NCI-H128 (cell line): ENCODE measurements at regions not wholly inside any gene's neighbourhood (a gene's known extent, or its start where the extent isn't known, plus 50 kb on each side); places are given as distances from the start of the nearest gene placed in this dataset.

Experiments used
- DNase-seq: peaks from one replicate; lab custom pipeline; 2025; ENCODE audit not compliant: unreplicated experiment; lab: John Stamatoyannopoulos, UW

DNA sequence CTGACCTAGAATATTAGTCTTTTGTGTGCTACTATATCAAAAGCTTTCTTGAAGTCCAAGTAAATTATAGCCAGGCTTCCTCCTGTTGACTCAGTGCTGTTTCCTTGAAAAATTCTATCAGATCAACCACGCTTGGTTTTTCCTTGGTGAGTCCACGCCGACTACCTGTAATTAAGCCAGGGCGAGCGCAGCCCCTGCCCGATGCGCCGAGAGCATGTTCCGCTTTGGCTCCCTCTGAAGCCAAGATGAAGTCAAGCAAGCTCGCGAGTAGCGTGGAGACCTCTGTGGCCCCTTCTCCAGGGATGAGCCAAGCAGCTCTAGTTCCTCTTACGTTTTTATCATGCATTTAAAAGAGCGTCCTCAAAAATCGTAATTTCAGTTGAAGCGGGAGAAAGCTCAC, 641.2 kb downstream of the CDH26 start:
- no peak for DNase-seq

DNA sequence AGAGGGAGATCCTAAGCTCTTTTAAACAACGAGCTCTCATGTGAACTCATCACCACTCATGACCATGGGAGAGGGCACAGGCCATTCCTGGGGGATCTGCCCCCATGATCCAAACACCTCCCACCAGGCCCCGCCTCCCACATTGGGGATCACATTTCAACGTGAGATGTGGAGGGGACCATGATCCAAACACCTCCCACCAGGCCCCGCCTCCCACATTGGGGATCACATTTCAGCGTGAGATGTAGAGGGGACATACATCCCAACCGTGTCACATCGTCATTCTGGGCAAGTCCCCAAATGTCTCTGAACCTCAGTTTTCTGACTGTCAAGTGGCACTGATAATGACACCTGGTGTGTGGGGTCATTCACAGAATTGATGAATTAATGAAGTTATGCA, 641.8 kb downstream of the CDH26 start:
- no peak for DNase-seq

DNA sequence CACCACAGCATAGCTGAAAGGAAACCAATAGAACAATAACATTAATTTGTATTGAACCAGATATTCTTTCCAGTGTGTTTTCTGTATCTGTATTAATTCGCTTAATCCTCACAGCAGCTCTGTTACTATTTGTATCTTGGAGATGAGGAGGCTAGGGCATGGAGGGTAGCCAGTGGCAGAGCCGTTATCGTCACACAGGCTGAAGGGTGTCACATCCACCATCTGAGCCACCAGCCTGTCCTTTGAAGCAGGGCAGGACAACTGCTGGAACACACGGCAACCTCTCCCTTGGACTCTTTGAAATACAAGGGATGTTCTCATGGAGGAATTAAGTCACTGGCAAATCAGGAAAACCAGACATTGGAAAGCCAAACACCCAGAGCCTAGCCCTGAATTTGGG, 628.0 kb upstream of the CDH4 start:
- DNase-seq, result no peak

DNA sequence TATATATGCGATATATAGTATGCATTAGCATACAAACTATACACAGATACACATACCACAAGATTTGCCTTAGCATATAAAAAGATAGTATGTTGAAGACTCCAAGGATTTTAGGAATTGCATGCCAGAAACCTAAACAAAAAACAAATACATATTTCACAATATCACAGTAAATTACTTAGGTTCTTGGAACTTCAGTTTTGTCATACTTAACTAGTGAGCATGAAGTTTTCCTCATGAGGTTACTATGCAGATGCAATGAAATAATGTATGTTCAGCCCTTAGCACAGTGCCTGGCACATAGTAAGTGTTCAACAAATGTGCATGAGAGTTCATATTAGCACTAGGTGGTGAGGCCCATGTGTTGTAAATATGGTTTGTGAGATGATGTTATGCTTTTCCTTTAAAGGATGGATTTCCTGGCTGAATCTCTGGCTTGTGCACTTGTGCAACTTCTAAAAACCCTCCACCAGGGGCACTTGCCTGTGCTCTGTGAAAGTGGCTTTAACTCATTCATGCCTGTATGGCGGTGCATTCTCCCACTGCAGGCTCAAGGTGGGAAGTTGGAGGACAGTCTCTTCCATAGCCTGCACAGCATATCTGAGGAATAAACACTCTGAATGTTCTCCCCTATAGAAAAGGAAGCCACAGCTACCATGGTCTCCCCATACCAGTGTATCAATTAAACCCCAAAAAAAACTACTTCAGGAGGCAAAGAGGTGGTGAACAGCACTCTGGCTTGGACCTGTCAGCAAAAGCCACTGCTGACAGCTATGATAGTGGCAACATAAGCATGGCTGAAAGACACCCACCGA, 624.1 kb upstream of the CDH4 start:
- DNase-seq, result no peak

DNA sequence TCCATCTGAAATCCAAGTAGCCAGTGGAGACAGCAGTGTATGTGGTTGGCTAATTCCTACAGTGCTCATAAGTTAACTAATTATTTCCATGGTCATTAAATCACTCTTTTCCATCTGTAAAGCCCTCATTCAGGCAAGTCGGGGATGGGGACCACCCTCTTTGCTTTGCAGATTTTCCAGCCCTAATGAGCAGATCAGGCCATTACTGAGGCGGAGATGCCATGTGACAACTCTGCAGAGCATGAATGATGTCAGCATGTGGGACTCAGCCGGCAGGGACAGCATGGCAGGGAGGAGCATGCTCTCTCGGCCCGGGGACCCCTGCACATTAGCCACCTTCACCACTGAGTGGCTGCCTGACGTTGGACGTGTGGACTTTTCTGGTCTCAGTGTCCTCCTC, 623.3 kb upstream of the CDH4 start:
- no peak for DNase-seq

DNA sequence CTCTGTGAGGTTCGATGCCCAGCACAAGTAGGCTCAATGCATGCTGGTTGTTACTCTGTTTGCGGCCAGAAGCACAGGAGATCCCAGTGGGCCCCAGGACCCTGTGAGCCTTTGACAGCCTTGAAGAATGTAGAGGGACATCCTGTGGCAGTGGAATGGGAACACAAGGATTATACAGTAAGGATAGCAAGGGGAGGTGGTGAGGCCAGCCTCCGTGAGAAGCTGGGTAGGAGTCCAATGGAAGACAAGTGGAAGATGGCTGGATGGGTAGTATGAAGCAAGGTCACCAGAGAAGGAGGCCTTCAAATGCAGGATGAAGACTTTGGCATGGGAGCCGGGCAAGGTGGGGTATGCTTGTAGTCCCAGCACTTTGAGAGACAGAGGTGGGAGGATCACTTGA, 622.9 kb upstream of the CDH4 start:
- no peak for DNase-seq

DNA sequence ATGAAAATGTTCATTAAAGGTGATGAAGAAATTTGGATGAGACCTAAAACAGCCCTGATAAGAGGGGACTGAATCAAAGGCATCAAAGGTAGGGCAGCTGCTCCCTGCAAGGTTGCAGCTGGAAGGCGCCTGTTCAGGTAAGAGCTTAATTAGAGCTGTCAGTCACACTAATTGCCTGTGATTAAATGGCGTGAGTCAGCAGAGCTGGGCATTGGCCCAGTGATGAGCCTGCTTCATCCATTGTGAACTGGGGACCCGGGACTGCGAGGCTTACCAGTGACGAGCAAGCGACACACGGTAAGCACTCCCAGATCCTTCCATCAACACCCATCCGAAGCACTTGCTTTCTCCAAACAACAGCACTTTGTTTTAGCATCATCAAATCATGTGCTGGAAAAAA, 621.5 kb upstream of the CDH4 start:
- DNase-seq, result peak; percentile 52

DNA sequence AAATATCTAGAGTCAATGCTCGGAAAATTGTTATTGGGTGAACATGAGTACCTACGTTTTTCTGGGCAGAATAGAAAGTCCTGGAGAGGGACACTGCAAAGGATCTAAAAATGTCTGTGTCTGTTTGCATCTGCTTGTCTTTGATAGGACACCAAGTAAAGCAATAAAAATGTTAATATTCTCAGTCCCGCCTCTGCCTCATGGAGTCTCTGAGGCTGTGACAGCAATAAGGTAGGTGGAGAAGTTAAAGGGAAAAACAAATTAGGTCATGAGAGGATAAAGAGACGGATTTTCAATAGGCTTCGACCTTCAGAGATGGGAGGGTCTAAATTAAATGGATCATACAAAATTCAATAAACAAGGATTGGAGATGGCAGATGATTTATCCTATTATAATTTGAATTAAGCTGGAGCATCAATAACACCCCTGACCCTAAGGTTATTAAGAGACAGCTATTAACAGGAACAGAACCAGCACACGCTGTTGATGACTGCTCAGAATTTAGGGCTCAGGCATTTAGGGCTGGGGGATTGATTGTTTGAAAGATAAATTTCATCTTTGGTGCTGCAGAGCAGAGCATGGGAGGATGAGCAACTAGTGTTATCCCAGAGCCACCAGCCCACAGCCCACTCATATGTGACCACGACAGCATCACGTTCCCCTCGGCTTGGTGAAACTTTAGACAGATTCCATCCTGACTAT, 620.3 kb upstream of the CDH4 start:
- DNase-seq, result no peak

DNA sequence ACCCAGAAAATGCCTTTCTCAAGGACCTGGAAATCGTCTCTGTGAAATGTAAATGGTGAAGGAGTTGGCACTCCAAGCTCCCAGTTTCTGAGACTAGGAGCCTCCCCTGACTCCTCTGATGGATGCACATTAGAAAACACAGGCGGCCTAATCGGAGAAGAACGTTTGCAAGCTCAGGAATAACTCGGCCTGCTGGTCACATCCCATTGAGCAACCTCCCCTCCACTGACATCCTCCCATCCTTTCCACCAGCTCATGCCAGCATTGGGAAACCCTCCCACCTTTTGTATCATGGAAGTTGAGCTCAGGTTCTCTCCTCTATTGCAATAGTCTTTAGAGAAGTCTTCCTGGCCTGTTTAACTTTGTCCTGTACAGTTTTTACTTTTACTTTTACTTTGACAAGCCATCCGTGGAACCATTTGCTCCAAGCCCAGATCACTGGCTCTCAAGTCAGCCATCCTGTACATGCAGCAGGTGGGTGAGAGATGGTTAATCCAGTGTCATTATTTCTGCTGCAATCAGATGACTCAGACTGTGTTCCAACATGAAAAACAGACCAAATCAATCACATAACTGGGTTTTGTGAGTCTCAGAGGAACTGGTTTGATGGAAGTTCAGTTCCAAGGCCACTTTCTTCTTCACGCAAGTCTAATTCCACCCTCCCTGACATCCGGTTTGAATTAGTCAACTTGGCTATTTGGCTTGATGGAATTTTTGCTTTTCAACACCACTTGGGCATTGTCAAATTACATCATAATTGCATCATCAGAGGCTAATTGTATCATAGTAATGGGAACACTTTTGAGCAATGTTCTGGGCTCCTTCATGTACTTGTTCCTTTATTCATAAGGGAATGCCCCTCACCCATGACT, 619.4 kb upstream of the CDH4 start:
- DNase-seq, result no peak

DNA sequence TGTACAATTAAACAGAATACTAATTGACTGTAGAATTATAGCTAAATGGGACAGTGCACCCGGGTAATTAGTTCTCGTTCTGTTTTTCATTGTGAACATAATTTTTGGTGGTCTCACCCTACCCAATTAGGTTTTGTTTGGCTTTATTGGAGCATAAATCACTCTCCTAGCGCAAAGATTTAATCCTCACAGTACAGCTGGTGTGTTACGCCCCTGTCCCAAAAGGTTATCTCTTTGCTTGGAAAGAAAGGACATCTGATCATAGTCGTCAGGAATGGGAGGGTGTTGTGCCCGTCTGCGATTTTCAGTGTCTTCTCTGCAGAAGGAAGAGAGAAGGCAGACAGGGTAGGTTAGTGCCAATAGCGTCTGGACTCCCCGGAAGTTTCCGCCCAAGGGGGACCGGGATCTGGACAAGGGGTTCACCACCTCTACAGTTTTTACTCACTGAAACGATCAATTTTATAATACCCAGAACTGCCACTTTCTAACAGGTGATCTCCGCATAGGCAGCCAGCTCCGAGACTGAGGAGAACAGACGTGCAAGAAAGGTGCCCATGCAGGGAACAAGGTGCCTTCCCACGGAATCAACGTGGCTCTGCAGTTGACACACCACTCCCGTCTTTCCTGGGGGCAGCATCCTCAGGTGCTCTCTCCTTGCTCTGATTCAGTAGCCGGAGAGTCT, 617.4 kb upstream of the CDH4 start:
- no peak for DNase-seq

DNA sequence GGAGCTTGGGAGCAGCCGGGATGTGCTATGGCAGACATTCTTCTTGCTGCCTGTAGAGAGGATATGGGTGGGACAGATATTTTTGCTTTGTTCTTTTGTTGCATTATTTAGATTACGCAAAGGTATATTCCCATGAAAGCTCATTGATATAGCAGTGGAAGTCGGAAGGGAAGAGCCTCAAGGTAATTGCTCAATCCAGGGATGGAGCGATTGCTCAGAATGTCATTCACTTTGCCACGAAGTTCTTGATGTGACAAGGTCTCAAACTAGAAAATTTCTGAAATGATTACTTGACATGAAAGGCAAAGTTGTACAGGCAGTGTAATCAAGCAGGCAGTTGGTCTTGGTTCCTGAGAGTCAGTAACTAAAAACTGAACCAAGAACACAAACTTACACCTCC, 615.6 kb upstream of the CDH4 start:
- no peak for DNase-seq

DNA sequence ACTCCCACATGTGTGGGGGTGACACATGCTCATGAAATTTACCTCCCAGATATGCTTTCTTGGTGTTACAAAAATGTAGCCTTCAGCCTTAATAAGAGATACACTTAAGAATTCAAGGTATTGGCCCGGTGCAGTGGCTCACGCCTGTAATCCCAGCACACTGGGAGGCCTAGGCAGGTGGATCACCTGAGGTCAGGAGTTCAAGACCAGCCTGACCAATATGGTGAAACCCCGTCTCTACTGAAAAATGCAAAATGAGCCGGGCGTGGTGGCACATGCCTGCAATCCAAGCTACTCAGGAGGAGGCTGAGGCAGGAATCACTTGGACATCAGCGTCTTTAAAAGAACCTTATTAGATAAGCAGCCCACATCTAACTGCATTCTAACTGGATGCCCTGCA, 614.3 kb upstream of the CDH4 start:
- no peak for DNase-seq

DNA sequence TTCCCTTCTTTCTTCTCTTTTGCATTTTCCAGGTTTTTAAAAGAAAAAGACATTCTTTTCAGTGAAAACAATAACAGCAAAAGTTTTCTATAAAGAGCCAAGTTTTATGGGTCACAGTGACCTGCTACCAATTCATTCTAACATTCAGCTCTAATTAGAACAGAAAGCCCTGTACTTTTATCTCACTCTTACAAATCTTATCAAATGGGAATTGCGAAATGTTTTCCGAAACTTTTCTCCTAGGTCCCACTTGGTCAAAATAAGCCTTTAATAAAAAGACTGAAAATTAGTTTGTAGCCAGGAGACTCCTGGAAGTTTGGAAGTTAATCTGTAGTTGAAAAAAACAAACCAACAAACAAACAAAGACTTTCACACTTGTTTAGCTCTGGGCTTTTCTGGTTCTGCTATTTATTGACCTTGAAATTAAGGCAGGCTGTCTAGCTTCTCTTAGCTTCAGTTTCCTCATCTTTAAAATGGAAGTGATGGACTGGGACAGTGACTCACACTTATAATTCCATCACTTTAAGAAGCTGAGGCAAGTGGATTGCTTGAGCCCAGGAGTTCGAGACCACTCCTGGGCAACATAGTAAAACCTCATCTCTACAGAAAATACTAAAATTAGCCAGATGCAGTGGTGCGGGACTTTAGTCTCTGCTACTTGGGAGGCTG, 613.5 kb upstream of the CDH4 start:
- no peak for DNase-seq

DNA sequence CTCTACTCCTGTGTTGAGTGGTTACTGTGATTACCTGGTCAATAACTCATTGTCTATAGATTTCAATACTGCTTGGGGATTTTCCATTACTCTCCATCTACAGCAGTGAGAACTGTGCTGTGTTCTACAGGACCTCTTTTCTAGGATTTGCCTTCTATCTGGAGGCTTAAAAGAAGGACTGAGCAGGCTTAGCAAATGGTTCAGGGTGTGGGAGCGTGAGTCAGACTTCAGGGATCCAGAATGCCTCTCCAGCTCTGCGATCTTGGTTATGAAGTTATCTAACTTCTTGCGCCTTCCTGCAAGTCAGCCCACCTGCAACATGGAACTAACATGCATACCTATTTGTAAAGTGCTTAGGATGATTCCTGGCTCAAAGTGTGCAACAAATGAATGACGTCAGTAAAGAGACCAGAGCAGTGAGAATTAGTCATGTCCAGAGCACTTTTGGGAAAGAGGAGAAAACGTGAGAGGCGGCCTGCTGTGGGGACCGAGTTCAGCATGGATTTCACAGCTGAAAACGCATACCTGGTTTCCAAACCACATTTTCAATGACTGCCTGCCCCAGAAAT, 610.1 kb upstream of the CDH4 start:
- no peak for DNase-seq

DNA sequence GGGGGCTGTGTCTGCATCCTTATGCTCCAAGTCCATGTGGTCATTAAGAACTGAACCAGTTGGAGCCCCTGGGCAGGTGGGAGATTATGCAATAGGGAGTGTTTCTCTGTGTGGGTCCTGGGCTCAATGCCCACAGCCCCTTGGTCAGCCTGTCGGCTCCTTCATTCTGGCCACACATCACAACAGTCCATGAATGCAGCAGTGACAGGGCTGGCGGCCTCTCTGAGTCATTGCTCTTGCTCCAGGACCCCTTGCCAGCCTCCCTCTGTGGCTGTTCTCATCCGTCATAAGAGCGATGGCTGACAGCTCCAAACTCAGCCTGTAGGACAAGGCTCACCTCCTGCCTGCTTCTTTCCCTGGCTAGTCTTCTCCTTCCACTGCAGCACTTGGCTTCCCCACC, 609.5 kb upstream of the CDH4 start:
- DNase-seq, result no peak

DNA sequence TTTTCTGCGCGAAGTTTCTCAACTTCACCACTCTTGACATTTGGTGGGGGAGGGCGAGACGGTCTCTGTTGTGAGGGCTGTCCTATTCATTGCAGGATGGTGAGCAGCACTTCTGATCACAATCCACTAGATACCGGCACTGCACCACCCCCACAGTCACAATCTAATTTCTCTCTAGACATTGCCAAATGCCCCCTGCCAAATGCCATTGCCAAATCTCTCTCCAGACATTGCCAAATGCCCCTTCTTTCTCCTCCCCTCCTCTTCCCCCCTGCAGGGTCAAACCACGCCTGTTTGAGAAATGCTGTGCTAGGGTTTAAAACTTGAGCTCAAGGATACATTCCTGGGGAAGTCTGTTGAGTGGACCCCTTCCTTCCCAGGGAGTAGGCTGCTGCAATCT, 603.5 kb upstream of the CDH4 start:
- no peak for DNase-seq

DNA sequence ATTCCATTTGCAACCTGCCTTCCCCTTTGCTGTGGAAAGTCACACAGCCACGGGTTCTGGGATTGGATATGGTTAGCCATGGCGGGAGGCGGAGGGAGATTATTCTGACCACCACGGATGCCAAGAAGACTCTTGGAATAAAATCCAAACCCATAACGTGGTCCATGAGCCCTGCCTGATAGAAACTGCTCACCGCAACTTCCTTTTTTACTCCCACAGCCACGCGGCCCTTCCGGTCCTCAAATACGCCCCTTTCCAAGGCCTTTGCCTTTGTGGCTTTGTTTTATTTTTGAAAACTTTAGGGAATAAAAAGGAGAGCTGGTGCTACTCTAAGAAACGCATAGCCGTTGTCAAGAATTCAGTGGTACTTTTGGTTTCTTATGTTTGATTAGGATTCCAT, 602.5 kb upstream of the CDH4 start:
- DNase-seq, result no peak

DNA sequence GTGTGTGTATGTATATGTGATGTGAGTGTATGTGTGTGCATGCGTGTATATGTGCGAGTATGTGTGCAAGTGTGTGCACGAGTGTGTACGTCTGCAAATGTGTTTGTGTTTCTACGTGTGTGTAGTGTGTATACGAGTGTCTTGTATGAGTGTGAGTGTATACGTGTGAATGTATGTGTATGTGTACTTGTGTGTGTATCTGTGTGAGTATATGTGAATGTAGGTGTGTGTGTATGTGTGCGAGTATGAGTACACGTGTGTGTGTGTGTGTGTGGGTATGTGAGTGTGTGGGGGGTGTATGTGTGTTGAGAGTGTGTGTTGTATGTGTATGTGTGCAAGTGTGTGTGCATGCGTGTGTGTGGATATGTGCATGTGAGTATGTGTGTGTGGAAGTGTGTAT, 602.0 kb upstream of the CDH4 start:
- no peak for DNase-seq

DNA sequence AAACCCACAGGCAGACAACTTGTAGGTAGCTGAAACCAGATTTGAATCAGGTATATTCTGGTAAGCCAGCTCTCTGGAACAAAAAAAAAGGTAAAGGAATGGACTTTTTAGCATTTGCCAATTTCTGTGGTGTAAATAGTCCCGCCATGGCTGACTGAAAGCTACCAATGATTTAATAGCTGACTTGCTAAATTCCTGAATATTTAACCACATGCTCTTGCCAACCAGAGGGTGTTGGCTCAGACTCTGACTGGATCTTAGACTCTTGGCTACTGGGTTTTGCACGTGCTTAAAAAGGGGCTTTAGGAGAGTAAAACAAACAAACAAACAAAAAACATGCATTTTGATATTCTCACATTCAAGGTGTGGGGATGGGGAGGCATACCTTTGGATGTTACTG, 600.0 kb upstream of the CDH4 start:
- no peak for DNase-seq

DNA sequence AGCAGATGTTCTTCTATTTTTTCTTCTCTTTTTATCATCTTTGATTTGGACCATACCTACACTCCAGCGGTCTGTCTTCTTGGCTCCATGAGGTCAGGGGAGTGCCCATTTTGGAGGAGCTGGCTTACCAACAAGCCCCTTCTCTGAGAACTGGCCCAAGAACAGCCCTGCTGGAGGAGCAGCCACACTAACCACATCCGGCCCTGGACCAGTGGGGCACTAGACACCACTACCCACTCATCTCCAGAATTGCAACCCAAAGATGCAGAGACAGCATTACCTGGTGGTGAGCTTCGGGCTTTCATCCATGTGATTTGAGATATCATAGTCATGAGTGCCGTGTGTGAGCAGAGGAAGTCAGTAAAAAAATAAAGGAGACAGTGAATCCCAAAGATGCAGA, 599.4 kb upstream of the CDH4 start:
- DNase-seq, result no peak
